ENCODE measurements at regions not wholly inside any gene's neighbourhood (a gene's known extent, or its start where the extent isn't known, plus 50 kb on each side); places are given as distances from the start of the nearest gene placed in this dataset.
"Not testable (repeated sequence)": the region's sequence is repeated elsewhere in the genome, so short reads cannot be mapped to it uniquely, and the experiment has no call there.

DNA sequence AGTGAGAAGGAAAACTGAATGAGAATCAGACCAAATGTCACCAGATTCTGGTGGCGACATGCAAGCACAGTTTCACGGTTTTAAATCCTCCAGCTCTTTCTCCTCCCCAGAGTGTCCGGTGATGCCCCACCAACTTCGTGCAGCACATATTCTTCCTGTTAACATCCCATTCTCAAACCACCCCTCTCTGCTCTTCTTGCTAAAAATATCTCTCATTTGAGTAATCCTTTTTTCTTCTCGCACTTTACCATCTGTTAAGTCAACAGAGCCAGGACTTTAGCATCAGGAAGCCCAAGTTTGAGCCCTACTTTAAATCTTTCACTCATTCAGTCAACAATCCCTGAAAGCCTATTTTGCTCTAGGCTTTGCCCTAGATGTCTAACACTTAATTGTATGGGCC, 68.2 kb upstream of the VGLL4 start:
- no peak for DNase-seq

DNA sequence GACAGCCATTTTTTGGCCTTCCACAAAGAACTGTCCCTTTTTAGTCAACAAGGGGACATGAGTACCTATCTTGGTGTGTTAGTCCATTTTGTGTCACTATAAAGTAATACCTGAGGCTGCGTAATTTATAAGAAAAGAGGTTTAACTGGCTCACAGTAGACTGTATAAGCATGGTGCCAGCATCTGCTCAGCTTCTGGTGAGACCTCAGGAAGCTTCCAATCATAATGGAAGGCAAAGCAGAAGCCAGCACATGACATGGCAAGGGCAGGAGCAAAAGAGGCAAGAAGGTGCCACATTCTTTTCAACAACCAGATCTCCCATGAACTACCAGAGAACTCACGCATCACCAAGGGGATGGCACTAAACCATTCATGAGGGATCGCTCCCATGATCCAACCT, 66.1 kb upstream of the VGLL4 start:
- DNase-seq = no peak

DNA sequence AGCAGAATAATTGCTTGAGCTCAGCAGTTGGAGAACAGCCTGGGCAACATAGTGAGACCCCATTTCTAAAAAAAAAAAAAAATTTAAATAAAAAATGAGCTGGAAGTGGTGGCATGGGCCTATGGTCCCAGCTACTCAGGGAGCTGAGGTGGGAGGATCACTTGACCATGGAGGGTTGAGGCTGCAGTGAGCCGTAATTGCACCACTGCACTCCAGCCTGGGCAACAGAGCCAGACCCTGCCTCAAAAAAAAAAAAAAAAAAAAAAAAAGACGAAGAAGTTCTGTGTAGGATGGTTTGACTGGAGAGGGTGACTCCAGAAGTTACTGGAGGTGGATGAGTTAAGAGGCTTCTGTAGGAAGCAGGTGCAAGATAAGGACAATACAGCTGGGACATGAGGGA, 63.4 kb upstream of the VGLL4 start:
- DNase-seq = not testable (repeated sequence)

DNA sequence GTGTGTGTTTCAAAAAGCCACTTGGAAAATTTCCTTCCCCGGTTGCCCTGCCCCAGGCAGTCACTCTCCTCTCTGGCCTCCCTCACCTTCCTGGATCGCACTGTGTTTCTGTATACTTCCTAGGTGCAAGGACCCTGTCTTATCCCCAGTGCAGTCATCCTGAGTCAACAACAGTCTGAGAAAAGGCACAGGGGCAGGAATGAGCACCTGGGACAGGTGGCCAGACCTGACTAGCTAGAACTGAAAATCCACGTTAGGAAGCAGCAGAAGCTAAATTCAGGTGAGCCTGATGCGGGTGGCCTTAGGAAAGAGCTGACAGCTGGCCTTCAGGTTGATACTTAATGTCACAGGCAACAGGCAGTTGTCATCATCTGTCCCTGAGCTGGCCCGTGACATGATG, 62.9 kb upstream of the VGLL4 start:
- DNase-seq = no peak

DNA sequence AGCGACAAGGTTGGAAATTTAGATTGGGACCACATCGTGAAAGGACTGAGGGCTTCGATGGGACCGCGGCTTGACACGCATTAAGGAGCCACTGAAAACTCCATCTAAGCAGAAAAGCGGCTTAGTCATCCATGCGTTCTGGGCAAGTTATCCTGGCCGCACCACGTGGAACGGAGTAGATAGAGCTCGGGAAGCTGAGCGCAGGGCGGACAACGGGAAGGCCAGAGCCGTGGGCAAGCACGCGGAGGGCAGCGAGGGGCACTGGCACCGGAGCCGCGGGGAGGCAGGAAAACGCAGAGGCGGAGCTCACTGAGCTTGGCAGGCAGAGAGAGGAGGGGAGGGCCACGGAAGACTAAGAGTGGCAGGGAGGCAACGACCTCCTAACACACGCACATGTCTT, 61.3 kb upstream of the VGLL4 start:
- no peak for DNase-seq

DNA sequence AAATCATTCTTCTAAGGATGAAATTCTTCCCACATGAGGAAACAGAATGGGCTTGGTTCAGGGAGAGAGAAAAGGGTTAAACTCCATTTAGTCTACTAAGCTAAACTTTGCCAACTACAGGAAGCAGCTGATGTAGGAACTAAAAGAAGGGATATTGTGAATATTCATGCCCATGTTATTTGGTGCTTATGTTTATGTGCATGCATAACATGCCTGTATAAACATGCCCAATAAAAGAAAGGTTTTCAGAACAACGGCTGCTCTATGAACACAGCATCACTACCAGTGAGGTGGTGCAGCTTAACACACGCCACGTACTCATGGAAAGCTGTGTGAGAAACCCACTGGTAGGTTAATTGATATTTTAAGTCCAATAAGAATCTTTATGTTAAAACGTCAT, 59.4 kb upstream of the VGLL4 start:
- DNase-seq = no peak

DNA sequence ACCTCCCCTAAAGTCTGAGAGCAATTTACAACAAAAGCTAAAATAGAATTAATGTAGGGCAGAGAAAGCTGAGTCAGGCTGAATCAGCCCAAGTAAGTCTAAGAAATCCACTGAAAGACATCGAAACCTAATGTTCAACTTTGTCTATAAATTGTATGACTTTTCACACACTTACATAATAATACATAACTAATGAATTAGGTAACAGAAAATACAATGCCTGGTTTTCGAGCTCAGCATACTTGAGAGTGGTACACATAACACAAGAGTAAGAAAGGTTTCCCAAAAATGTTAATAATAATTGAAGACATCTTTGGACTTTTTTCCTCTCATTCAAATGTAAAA, 55.3 kb upstream of the VGLL4 start:
- no peak for DNase-seq

DNA sequence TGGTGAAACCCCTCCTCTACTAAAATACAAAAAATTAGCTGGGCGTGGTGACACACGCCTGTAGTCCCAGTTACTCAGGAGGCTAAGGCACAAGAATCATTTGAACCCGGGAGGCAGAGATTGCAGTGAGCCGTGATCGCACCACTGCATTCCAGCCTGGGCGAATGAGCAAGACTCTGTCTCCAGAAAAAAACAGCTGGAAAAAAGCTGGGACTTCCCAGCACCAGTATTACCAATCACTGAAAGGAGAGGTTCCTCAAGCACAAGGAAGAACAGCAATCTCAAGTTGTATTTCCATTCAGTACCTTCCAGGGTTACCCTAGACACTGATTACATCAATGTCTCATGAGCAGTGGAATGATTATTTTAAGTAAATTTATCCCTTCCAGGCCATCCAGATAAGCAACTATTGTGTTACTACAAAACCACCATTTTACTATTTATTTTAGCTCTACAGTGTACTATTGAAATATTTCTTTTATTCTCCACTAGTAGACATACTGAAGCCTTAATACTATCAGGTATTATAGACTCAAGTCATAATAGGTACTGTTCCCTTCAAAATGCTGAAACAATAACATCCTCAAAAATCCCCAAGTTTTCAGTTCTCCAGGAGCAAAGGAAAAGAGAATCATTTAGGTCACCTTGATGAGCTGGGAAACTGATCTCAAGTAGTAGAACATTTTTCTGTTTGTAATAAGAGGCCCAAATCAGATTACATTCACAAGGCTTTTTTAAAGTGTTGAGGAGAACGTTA, 54.8 kb upstream of the VGLL4 start:
- DNase-seq = no peak

DNA sequence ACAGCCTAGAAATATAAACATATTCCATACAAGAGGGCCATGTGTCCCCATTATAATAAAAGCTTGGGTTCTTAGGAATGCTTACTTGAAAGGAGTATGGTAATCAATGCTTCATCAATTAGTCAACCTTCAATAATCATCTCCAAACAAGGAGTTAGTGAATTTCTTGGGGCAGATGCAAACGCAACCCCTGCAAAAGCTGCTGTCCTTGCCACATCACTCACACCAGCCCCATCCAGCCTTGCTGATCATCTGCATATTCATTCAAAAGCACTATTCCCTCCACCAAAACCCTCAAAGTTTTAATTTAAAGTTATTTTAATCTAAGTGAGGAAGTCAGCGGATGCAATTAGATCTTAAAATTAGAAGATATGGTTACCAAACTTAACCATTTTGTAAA, 54.0 kb upstream of the VGLL4 start:
- DNase-seq = no peak

DNA sequence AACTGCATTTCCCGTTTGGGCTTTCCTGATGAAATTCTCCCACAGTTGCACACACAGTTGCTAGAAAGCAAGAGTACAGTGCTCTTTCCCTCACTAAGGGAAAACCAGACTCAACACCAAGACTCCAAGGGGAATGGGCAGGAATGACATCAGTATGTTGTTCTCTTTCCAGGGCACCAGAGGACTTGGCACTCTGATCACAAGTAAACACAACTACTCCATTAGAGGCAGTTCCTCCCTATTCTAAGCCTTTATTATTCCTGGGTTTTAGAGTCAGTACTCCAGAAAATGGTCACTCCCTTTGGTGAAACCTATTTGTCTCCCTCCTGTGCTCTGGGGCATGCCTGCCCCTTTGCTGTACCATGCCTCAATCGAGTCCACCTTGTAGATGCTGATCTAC, 52.3 kb upstream of the VGLL4 start:
- DNase-seq = no peak

Data from CD4-positive, alpha-beta T cell treated with Interleukin-17A for 1 hour (primary cell).